ENCODE measurements at regions not wholly inside any gene's neighbourhood (a gene's known extent, or its start where the extent isn't known, plus 50 kb on each side); places are given as distances from the start of the nearest gene placed in this dataset.

- no peak overlapping the region for H3K27ac Mint-ChIP-seq
- no peaks in the 10 kb centered on the region for H3K36me3 Mint-ChIP-seq
- DNase-seq (no peak), ATAC-seq (no peak)
- H3K27me3 Mint-ChIP-seq: no peaks in the 10 kb centered on the region
- H3K9me3 Mint-ChIP-seq (ENCODE audit: low read depth): no peaks in the 10 kb centered on the region
- CTCF ChIA-PET: no interaction called here
- no peak overlapping the region for H3K4me3 Mint-ChIP-seq
- no peaks in the 10 kb centered on the region for H3K4me1 Mint-ChIP-seq
These were observed 187.1 kb upstream of the ARX start for GRCh38 chrX:25202827-25203226.

- H3K4me3 Mint-ChIP-seq: no peak overlapping the region
- H3K27me3 Mint-ChIP-seq: no peaks in the 10 kb centered on the region
- no peaks in the 10 kb centered on the region for H3K9me3 Mint-ChIP-seq (ENCODE audit: low read depth)
- no peak overlapping the region for H3K27ac Mint-ChIP-seq
- CTCF ChIA-PET: no interaction called here
- no peaks in the 10 kb centered on the region for H3K4me1 Mint-ChIP-seq
- DNase-seq (no peak), ATAC-seq (no peak)
- H3K36me3 Mint-ChIP-seq: no peaks in the 10 kb centered on the region
These were observed 183.1 kb upstream of the ARX start for GRCh38 chrX:25198891-25199290.

GRCh38 chrX:25198253-25198652 lies 182.5 kb upstream of the ARX start:
- Mint-ChIP-seq H3K4me1 (no peaks in the 10 kb centered on the region), H3K27ac (no peak overlapping the region), H3K9me3 (ENCODE audit: low read depth) (no peaks in the 10 kb centered on the region), H3K4me3 (no peak overlapping the region), H3K27me3 (no peaks in the 10 kb centered on the region), H3K36me3 (no peaks in the 10 kb centered on the region)
- CTCF ChIA-PET: no interaction called here
- DNase-seq (no peak), ATAC-seq (no peak)

GRCh38 chrX:25196221-25196620 lies 180.5 kb upstream of the ARX start:
- Mint-ChIP-seq H3K36me3 (no peaks in the 10 kb centered on the region), H3K27ac (no peak overlapping the region), H3K4me3 (no peak overlapping the region), H3K27me3 (peaks cover 4% of the 10 kb centered on the region), H3K9me3 (ENCODE audit: low read depth) (no peaks in the 10 kb centered on the region), H3K4me1 (no peaks in the 10 kb centered on the region)
- CTCF ChIA-PET: no interaction called here
- ATAC-seq (no peak), DNase-seq (no peak)

- CTCF ChIA-PET: no interaction called here
- H3K27ac Mint-ChIP-seq: no peak overlapping the region
- no peaks in the 10 kb centered on the region for H3K36me3 Mint-ChIP-seq
- H3K9me3 Mint-ChIP-seq (ENCODE audit: low read depth): no peaks in the 10 kb centered on the region
- no peak overlapping the region for H3K4me3 Mint-ChIP-seq
- H3K4me1 Mint-ChIP-seq: no peaks in the 10 kb centered on the region
- no peak for DNase-seq
- H3K27me3 Mint-ChIP-seq: peaks cover 6% of the 10 kb centered on the region
- no peak for ATAC-seq
These were observed 175.6 kb upstream of the ARX start for GRCh38 chrX:25191403-25191802.

- Mint-ChIP-seq H3K27ac (no peak overlapping the region), H3K4me3 (no peak overlapping the region), H3K4me1 (no peaks in the 10 kb centered on the region), H3K9me3 (ENCODE audit: low read depth) (no peaks in the 10 kb centered on the region), H3K27me3 (peaks cover 5% of the 10 kb centered on the region), H3K36me3 (no peaks in the 10 kb centered on the region)
- ATAC-seq: no peak
- CTCF ChIA-PET: no interaction called here
- DNase-seq: no peak
These were observed 166.0 kb upstream of the ARX start for GRCh38 chrX:25181775-25182174.

GRCh38 chrX:25180242-25180641 lies 164.5 kb upstream of the ARX start:
- DNase-seq (no peak), ATAC-seq (no peak)
- H3K4me1 Mint-ChIP-seq: no peaks in the 10 kb centered on the region
- no peaks in the 10 kb centered on the region for H3K36me3 Mint-ChIP-seq
- no peak overlapping the region for H3K4me3 Mint-ChIP-seq
- no peak overlapping the region for H3K27ac Mint-ChIP-seq
- CTCF ChIA-PET: no interaction called here
- peaks cover 5% of the 10 kb centered on the region for H3K27me3 Mint-ChIP-seq
- H3K9me3 Mint-ChIP-seq (ENCODE audit: low read depth): no peaks in the 10 kb centered on the region

- CTCF ChIA-PET: no interaction called here
- Mint-ChIP-seq H3K36me3 (no peaks in the 10 kb centered on the region), H3K4me3 (no peak overlapping the region), H3K9me3 (ENCODE audit: low read depth) (no peaks in the 10 kb centered on the region), H3K27ac (no peak overlapping the region), H3K4me1 (no peaks in the 10 kb centered on the region), H3K27me3 (peaks cover 6% of the 10 kb centered on the region)
- DNase-seq: no peak
- no peak for ATAC-seq
These were observed 162.8 kb upstream of the ARX start for GRCh38 chrX:25178555-25178954.

- H3K9me3 Mint-ChIP-seq (ENCODE audit: low read depth): no peaks in the 10 kb centered on the region
- no peak overlapping the region for H3K27ac Mint-ChIP-seq
- H3K27me3 Mint-ChIP-seq: peaks cover 6% of the 10 kb centered on the region
- no peaks in the 10 kb centered on the region for H3K36me3 Mint-ChIP-seq
- no peaks in the 10 kb centered on the region for H3K4me1 Mint-ChIP-seq
- CTCF ChIA-PET: no interaction called here
- no peak for DNase-seq
- H3K4me3 Mint-ChIP-seq: no peak overlapping the region
- ATAC-seq: no peak
These were observed 160.0 kb upstream of the ARX start for GRCh38 chrX:25175743-25176142.

- DNase-seq (no peak), ATAC-seq (no peak)
- CTCF ChIA-PET: no interaction called here
- Mint-ChIP-seq H3K36me3 (no peaks in the 10 kb centered on the region), H3K27ac (no peak overlapping the region), H3K4me1 (no peaks in the 10 kb centered on the region), H3K27me3 (peaks cover 6% of the 10 kb centered on the region), H3K9me3 (ENCODE audit: low read depth) (no peaks in the 10 kb centered on the region), H3K4me3 (no peak overlapping the region)
These were observed 159.4 kb upstream of the ARX start for GRCh38 chrX:25175171-25175570.

- Mint-ChIP-seq H3K27me3 (peaks cover 15% of the 10 kb centered on the region), H3K4me3 (no peak overlapping the region), H3K9me3 (ENCODE audit: low read depth) (no peaks in the 10 kb centered on the region), H3K36me3 (no peaks in the 10 kb centered on the region), H3K27ac (no peak overlapping the region), H3K4me1 (no peaks in the 10 kb centered on the region)
- no peak for DNase-seq
- CTCF ChIA-PET: no interaction called here
- ATAC-seq: no peak
These were observed 150.8 kb upstream of the ARX start for GRCh38 chrX:25166546-25166945.

GRCh38 chrX:25166145-25166544 lies 150.4 kb upstream of the ARX start:
- no peak overlapping the region for H3K4me3 Mint-ChIP-seq
- no peaks in the 10 kb centered on the region for H3K4me1 Mint-ChIP-seq
- DNase-seq: no peak
- CTCF ChIA-PET: interaction anchor here (1.0 kb wide), 1 partner anchor 144 kb away, joined by 3 read pairs; no protein-coding TSS in a partner anchor
- H3K27ac Mint-ChIP-seq: no peak overlapping the region
- H3K27me3 Mint-ChIP-seq: peaks cover 15% of the 10 kb centered on the region
- no peak for ATAC-seq
- H3K9me3 Mint-ChIP-seq (ENCODE audit: low read depth): no peaks in the 10 kb centered on the region
- H3K36me3 Mint-ChIP-seq: no peaks in the 10 kb centered on the region

GRCh38 chrX:25158635-25159034 lies 142.9 kb upstream of the ARX start:
- CTCF ChIA-PET: no interaction called here

GRCh38 chrX:25156832-25157231 lies 141.1 kb upstream of the ARX start:
- Mint-ChIP-seq H3K4me1 (no peaks in the 10 kb centered on the region), H3K27ac (no peak overlapping the region), H3K27me3 (peaks cover 6% of the 10 kb centered on the region), H3K36me3 (no peaks in the 10 kb centered on the region), H3K9me3 (ENCODE audit: low read depth) (no peaks in the 10 kb centered on the region), H3K4me3 (no peak overlapping the region)
- DNase-seq (no peak), ATAC-seq (no peak)
- CTCF ChIA-PET: no interaction called here

More at GRCh38 chrX:25158635-25159034, 142.9 kb upstream of the ARX start:
- Mint-ChIP-seq H3K4me1 (no peaks in the 10 kb centered on the region), H3K27me3 (peaks cover 16% of the 10 kb centered on the region), H3K36me3 (no peaks in the 10 kb centered on the region), H3K27ac (no peak overlapping the region), H3K9me3 (ENCODE audit: low read depth) (no peaks in the 10 kb centered on the region), H3K4me3 (no peak overlapping the region)
- DNase-seq (no peak), ATAC-seq (no peak)

GRCh38 chrX:25156323-25156722 lies 140.6 kb upstream of the ARX start:
- no peaks in the 10 kb centered on the region for H3K36me3 Mint-ChIP-seq
- H3K27me3 Mint-ChIP-seq: peaks cover 6% of the 10 kb centered on the region
- no peak for ATAC-seq
- DNase-seq: no peak
- H3K27ac Mint-ChIP-seq: no peak overlapping the region
- CTCF ChIA-PET: no interaction called here
- H3K4me1 Mint-ChIP-seq: no peaks in the 10 kb centered on the region
- no peak overlapping the region for H3K4me3 Mint-ChIP-seq
- H3K9me3 Mint-ChIP-seq (ENCODE audit: low read depth): no peaks in the 10 kb centered on the region
